HepG2 (cell line): ENCODE measurements at regions not wholly inside any gene's neighbourhood (a gene's known extent, or its start where the extent isn't known, plus 50 kb on each side); places are given as distances from the start of the nearest gene placed in this dataset.

Source experiments
- ATAC-seq: fragments of 200-7000 bp; cut with Tn5 transposase; 3 replicates; pipeline ENCODE4 v1.9.1; 2020; ENCODE audit warnings: mild to moderate bottlenecking, moderate library complexity
- BruUV-seq: library from RNA; stranded (reverse); fragments of 400-500 nt; replicated peaks from 2 replicates; lab custom pipeline; 2021; lab: Mats Ljungman, UMichigan
- CTCF ChIA-PET: fragments of 300-600 bp; formaldehyde crosslinking; extraction: SDS; loops from one replicate; lab custom pipeline; 2021; ENCODE audit warnings: low total read pairs, inconsistent platforms, low intra/inter-chr PET ratio; lab: Yijun Ruan, JAX
- POLR2A ChIA-PET: fragments of 350-600 bp; sonication (Branson Sonifier 250); formaldehyde crosslinking; loops from one replicate; lab custom pipeline; 2020; ENCODE audit warnings: antibody characterized with exemption, inconsistent platforms; lab: Yijun Ruan, JAX
- DNase-seq: peaks from one replicate; pipeline ENCODE4 v3.0.0-alpha.2; 2015; ENCODE audit warnings: low spot score
- FAIRE-seq: peaks from 3 replicates; lab custom pipeline; 2011; peaks lifted over from hg19 to GRCh38; lab: Jason Lieb, UNC
- H2AFZ ChIP-seq: one replicate; pipeline ENCODE4 v1.6.1; 2011; ENCODE audit warnings: low read length, inconsistent platforms
- H3K27ac ChIP-seq: fragments of 300-600 bp; 3 replicates; pipeline ENCODE4 v1.8.0; 2011; ENCODE audit warnings: mixed run types, mild to moderate bottlenecking, mixed read lengths, low read length, inconsistent platforms; ENCODE audit not compliant: insufficient read depth; ENCODE audit errors: extremely low read length
- H3K27me3 ChIP-seq, 2 experiments: fragments of 200-600 bp in 1 of 2; 2 replicates in 1 of 2; 3 replicates in 1 of 2; pipeline versions ENCODE4 v1.6.0 to v1.8.0; 2011; ENCODE audit warnings: low read length in 2 of 2, mild to moderate bottlenecking in 2 of 2, moderate library complexity in 2 of 2, inconsistent platforms in 1 of 2; ENCODE audit not compliant: insufficient read depth in 2 of 2, control insufficient read depth in 1 of 2
- H3K36me3 ChIP-seq, 2 experiments: fragments of 200-600 bp in 1 of 2; replicated peaks in 1 of 2; 2 replicates in 1 of 2; 3 replicates in 1 of 2; pipeline versions ENCODE4 v1.5.1 to v1.8.0; 2011; ENCODE audit warnings: low read length in 2 of 2, inconsistent platforms in 1 of 2; ENCODE audit not compliant: insufficient read depth in 2 of 2, control insufficient read depth in 1 of 2
- H3K4me1 ChIP-seq: 2 replicates; pipeline ENCODE4 v1.5.1; 2012; ENCODE audit warnings: low read length, inconsistent platforms; ENCODE audit not compliant: insufficient read depth
- H3K4me2 ChIP-seq: 2 replicates; pipeline ENCODE4 v1.6.0; 2011; ENCODE audit warnings: low read depth, low read length, inconsistent platforms
- H3K4me3 ChIP-seq, 3 experiments: fragments of 200-600 bp in 1 of 3; sonication (generic), shearing (Covaris generic) in 1 of 3; replicated peaks in 1 of 3; 2 replicates each; pipeline ENCODE4 v1.5.1; 2011 to 2016; ENCODE audit warnings: low read length in 3 of 3, inconsistent platforms in 2 of 3, low read depth in 2 of 3, mild to moderate bottlenecking in 2 of 3, control low read depth in 1 of 3, mixed read lengths in 1 of 3; ENCODE audit not compliant: insufficient read depth in 1 of 3
- H3K79me2 ChIP-seq: one replicate; pipeline ENCODE4 v1.6.1; 2011; ENCODE audit warnings: low read length, inconsistent platforms; ENCODE audit not compliant: insufficient read depth
- H3K9ac ChIP-seq: 2 replicates; pipeline ENCODE4 v1.6.0; 2011; ENCODE audit warnings: mild to moderate bottlenecking, low read depth, low read length, inconsistent platforms; ENCODE audit not compliant: insufficient read depth
- H3K9me3 ChIP-seq: 2 replicates; pipeline ENCODE4 v1.5.1; 2012; ENCODE audit warnings: mild to moderate bottlenecking, low read length
- H4K20me1 ChIP-seq: 2 replicates; pipeline ENCODE4 v1.6.0; 2011; ENCODE audit warnings: inconsistent platforms, mild to moderate bottlenecking, low read length, moderate library complexity; ENCODE audit not compliant: insufficient read depth
- ELK4 ChIP-seq: sonication (generic); formaldehyde crosslinking; IDR thresholded peaks from 2 replicates; pipeline ENCODE4 v1.9.0; 2021; ENCODE audit warnings: missing genetic modification reagents, borderline replicate concordance
- HDAC6 ChIP-seq: fragments of 200-600 bp; sonication (generic); IDR thresholded peaks from 2 replicates; pipeline ENCODE4 v1.7.0; 2017; ENCODE audit warnings: mild to moderate bottlenecking, antibody characterized with exemption, low read length, low read depth
- KDM1A ChIP-seq: IDR thresholded peaks from 2 replicates; pipeline ENCODE4 v1.6.1; 2016; ENCODE audit warnings: missing compliant biosample characterization
- KLF15 ChIP-seq: sonication (generic); formaldehyde crosslinking; IDR thresholded peaks from 2 replicates; pipeline ENCODE4 v1.8.1; 2023; ENCODE audit warnings: borderline replicate concordance, mild to moderate bottlenecking, inconsistent platforms, missing genetic modification reagents, mixed read lengths
- MYNN ChIP-seq: sonication (generic); formaldehyde crosslinking; IDR thresholded peaks from 2 replicates; pipeline ENCODE4 v1.4.0; 2020; ENCODE audit warnings: mild to moderate bottlenecking, low read depth, missing genetic modification reagents
- PHF20 ChIP-seq: sonication (generic); formaldehyde crosslinking; IDR thresholded peaks from 2 replicates; pipeline ENCODE4 v1.5.0; 2020; ENCODE audit warnings: mild to moderate bottlenecking, missing genetic modification reagents
- PHF5A ChIP-seq: IDR thresholded peaks from one replicate; pipeline ENCODE4 v1.6.1; 2018; ENCODE audit warnings: low read depth, missing genetic modification reagents; ENCODE audit not compliant: unreplicated experiment
- PRPF4 ChIP-seq: fragments of 200-400 bp; formaldehyde crosslinking; IDR thresholded peaks from 2 replicates; pipeline ENCODE4 v1.6.1; 2016; ENCODE audit warnings: low read length, low read depth; ENCODE audit not compliant: poor library complexity, severe bottlenecking
- PTBP1 ChIP-seq: fragments of 200-400 bp; formaldehyde crosslinking; IDR thresholded peaks from 2 replicates; pipeline ENCODE4 v1.6.1; 2018; ENCODE audit warnings: low read length, low read depth; ENCODE audit not compliant: poor library complexity, severe bottlenecking
- SATB2 ChIP-seq: sonication (generic); formaldehyde crosslinking; IDR thresholded peaks from 2 replicates; pipeline ENCODE4 v1.5.0; 2020; ENCODE audit warnings: missing genetic modification reagents
- SRSF1 ChIP-seq: fragments of 200-400 bp; formaldehyde crosslinking; optimal IDR thresholded peaks from 2 replicates; pipeline ENCODE3; 2017; ENCODE audit warnings: mild to moderate bottlenecking, low read depth, low read length, moderate library complexity
- ZFX ChIP-seq: sonication (generic); formaldehyde crosslinking; IDR thresholded peaks from 2 replicates; pipeline ENCODE4 v1.4.0; 2020; ENCODE audit warnings: mild to moderate bottlenecking, low read depth, missing genetic modification reagents, moderate library complexity
- ZMYM3 ChIP-seq: sonication (generic); formaldehyde crosslinking; IDR thresholded peaks from 2 replicates; pipeline ENCODE4 v1.5.1; 2020; ENCODE audit warnings: mild to moderate bottlenecking, missing genetic modification reagents
- ZNF496 ChIP-seq: sonication (generic); formaldehyde crosslinking; IDR thresholded peaks from 2 replicates; pipeline ENCODE4 v1.8.1; 2023; ENCODE audit warnings: mild to moderate bottlenecking, moderate library complexity, missing genetic modification reagents; ENCODE audit not compliant: insufficient replicate concordance
- ZNF772 ChIP-seq: sonication (generic); formaldehyde crosslinking; IDR thresholded peaks from 2 replicates; pipeline ENCODE4 v1.5.0; 2020; ENCODE audit warnings: mild to moderate bottlenecking, missing genetic modification reagents
- WGBS: methylation state at CpG from one replicate; pipeline ENCODE4 v1.1.6; 2017; ENCODE audit warnings: low lambda C conversion rate; 5-methylcytosine and 5-hydroxymethylcytosine counted together
- in situ Hi-C: cut with HindIII; loops from 2 replicates; pipeline ENCODE4 v1.10.0; 2017; ENCODE audit warnings: low pct_unique_long_range_greater_than_20kb; ENCODE audit not compliant: extremely low pct_ligation_motif_present
- intact Hi-C: fragments of 100-400 bp; cut with micrococcal nuclease; formaldehyde crosslinking; loops from one replicate; pipeline ENCODE4 v1.10.0; 2022; ENCODE audit not compliant: unreplicated experiment
- TF ChIP-seq, protein P1 (sequence below): sonication (generic); formaldehyde crosslinking; IDR thresholded peaks from 2 replicates; pipeline ENCODE4 v1.4.0; 2020; ENCODE audit warnings: missing genetic modification reagents, borderline replicate concordance
- TF ChIP-seq, protein P2 (sequence below): IDR thresholded peaks from 2 replicates; pipeline ENCODE4 v1.6.1; 2016; ENCODE audit warnings: low read depth, control low read depth

- TF ChIP-seq, protein P1, sequence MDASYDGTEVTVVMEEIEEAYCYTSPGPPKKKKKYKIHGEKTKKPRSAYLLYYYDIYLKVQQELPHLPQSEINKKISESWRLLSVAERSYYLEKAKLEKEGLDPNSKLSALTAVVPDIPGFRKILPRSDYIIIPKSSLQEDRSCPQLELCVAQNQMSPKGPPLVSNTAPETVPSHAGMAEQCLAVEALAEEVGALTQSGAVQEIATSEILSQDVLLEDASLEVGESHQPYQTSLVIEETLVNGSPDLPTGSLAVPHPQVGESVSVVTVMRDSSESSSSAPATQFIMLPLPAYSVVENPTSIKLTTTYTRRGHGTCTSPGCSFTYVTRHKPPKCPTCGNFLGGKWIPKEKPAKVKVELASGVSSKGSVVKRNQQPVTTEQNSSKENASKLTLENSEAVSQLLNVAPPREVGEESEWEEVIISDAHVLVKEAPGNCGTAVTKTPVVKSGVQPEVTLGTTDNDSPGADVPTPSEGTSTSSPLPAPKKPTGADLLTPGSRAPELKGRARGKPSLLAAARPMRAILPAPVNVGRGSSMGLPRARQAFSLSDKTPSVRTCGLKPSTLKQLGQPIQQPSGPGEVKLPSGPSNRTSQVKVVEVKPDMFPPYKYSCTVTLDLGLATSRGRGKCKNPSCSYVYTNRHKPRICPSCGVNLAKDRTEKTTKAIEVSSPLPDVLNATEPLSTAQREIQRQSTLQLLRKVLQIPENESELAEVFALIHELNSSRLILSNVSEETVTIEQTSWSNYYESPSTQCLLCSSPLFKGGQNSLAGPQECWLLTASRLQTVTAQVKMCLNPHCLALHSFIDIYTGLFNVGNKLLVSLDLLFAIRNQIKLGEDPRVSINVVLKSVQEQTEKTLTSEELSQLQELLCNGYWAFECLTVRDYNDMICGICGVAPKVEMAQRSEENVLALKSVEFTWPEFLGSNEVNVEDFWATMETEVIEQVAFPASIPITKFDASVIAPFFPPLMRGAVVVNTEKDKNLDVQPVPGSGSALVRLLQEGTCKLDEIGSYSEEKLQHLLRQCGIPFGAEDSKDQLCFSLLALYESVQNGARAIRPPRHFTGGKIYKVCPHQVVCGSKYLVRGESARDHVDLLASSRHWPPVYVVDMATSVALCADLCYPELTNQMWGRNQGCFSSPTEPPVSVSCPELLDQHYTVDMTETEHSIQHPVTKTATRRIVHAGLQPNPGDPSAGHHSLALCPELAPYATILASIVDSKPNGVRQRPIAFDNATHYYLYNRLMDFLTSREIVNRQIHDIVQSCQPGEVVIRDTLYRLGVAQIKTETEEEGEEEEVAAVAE (CRISPR knock-in tag), result no peak
Observed at GRCh38 chr3:174524203-174524602, 334.9 kb upstream of the NAALADL2 start (continued).

DNA sequence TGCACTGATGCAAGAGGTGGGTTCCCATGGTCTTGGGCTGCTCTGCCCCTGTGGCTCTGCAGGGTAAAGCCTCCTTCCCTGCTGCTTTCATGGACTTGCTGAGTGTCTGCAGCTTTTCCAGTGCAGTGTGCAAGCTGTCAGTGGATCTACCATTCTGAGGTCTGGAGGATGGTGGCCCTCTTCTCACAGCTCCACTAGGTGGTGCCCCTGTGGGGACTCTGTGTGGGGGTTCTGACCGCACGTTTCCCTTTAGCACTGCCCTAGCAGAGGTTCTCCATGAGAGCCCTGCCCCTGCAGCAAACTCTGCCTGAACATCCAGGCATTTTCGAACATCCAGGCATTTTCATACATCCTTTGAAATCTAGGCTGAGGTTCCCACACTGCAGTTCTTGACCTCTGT, 329.8 kb upstream of the NAALADL2 start:
- FAIRE-seq (no peak), DNase-seq (no peak), ATAC-seq (no peak)
- H3K4me3 ChIP-seq, result no peak overlapping the region
- no peak overlapping the region for H3K9ac ChIP-seq
- H3K4me2 ChIP-seq, result no peak overlapping the region
- H3K36me3 ChIP-seq, result no peaks in the 10 kb centered on the region
- H3K79me2 ChIP-seq, result no peaks in the 10 kb centered on the region
- no peak overlapping the region for H3K27ac ChIP-seq
- no peaks in the 10 kb centered on the region for H3K9me3 ChIP-seq
- in situ Hi-C loops (no loop called here), intact Hi-C loops (no loop called here)
- CTCF ChIA-PET, result no interaction called here
- POLR2A ChIA-PET, result no interaction called here
- no peaks in the 10 kb centered on the region for H3K27me3 ChIP-seq
- H3K4me1 ChIP-seq, result no peaks in the 10 kb centered on the region
- H2AFZ ChIP-seq, result no peak overlapping the region
- no TSS peak for BruUV-seq
- 17% methylated on average over 1 of the region's 3 CpGs for WGBS
- H4K20me1 ChIP-seq, result no peaks in the 10 kb centered on the region
- TF ChIP-seq HDAC6 (no peak), ZMYM3 (CRISPR knock-in tag) (no peak), ZNF772 (CRISPR knock-in tag) (no peak), ZNF496 (CRISPR knock-in tag) (no peak), PHF20 (CRISPR knock-in tag) (no peak), SRSF1 (no peak), PTBP1 (no peak), PRPF4 (no peak), KDM1A (CRISPR knock-in tag) (no peak), SATB2 (CRISPR knock-in tag) (no peak), ELK4 (CRISPR knock-in tag) (no peak), KLF15 (no peak), MYNN (no peak), PHF5A (CRISPR knock-in tag) (no peak), ZFX (CRISPR knock-in tag) (no peak)
- TF ChIP-seq, protein P2, sequence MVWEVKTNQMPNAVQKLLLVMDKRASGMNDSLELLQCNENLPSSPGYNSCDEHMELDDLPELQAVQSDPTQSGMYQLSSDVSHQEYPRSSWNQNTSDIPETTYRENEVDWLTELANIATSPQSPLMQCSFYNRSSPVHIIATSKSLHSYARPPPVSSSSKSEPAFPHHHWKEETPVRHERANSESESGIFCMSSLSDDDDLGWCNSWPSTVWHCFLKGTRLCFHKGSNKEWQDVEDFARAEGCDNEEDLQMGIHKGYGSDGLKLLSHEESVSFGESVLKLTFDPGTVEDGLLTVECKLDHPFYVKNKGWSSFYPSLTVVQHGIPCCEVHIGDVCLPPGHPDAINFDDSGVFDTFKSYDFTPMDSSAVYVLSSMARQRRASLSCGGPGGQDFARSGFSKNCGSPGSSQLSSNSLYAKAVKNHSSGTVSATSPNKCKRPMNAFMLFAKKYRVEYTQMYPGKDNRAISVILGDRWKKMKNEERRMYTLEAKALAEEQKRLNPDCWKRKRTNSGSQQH, result no peak
